HEK293T (cell line): ENCODE measurements at regions not wholly inside any gene's neighbourhood (a gene's known extent, or its start where the extent isn't known, plus 50 kb on each side); places are given as distances from the start of the nearest gene placed in this dataset.

Experiments
- CTCF ChIA-PET: fragments of 350-600 bp; formaldehyde crosslinking; extraction: SDS; loops from one replicate; lab custom pipeline; 2021; ENCODE audit warnings: antibody characterized with exemption, inconsistent platforms; lab: Yijun Ruan, JAX
- POLR2A ChIA-PET: fragments of 350-600 bp; formaldehyde crosslinking; extraction: SDS; loops from one replicate; lab custom pipeline; 2020; ENCODE audit warnings: antibody characterized with exemption, inconsistent platforms; lab: Yijun Ruan, JAX
- DNase-seq: peaks from one replicate; pipeline ENCODE4 v3.0.0; 2012; ENCODE audit warnings: mixed read lengths; ENCODE audit errors: extremely low spot score
- ARNT ChIP-seq: fragments of 450-650 bp; IDR thresholded peaks from 2 replicates; pipeline ENCODE4 v1.6.1; 2017; ENCODE audit warnings: mild to moderate bottlenecking
- BHLHE40 ChIP-seq: fragments of 450-650 bp; IDR thresholded peaks from 2 replicates; pipeline ENCODE4 v1.6.1; 2016; ENCODE audit warnings: mild to moderate bottlenecking, moderate library complexity, borderline replicate concordance
- CTBP1 ChIP-seq: fragments of 450-650 bp; IDR thresholded peaks from 2 replicates; pipeline ENCODE4 v1.6.1; 2016; ENCODE audit warnings: borderline replicate concordance
- ELF4 ChIP-seq: fragments of 450-650 bp; IDR thresholded peaks from 2 replicates; pipeline ENCODE4 v1.6.1; 2017; ENCODE audit warnings: antibody characterized with exemption
- FOXA1 ChIP-seq: fragments of 450-650 bp; IDR thresholded peaks from 2 replicates; pipeline ENCODE4 v1.6.1; 2016; ENCODE audit warnings: mild to moderate bottlenecking
- FOXK2 ChIP-seq: fragments of 450-650 bp; IDR thresholded peaks from 2 replicates; pipeline ENCODE4 v1.6.1; 2016; ENCODE audit warnings: mild to moderate bottlenecking
- FOXM1 ChIP-seq: fragments of 450-650 bp; IDR thresholded peaks from 2 replicates; pipeline ENCODE4 v1.6.1; 2017; ENCODE audit warnings: mild to moderate bottlenecking, borderline replicate concordance
- HDGF ChIP-seq: fragments of 450-650 bp; IDR thresholded peaks from 2 replicates; pipeline ENCODE4 v1.6.1; 2017; ENCODE audit warnings: antibody characterized with exemption, borderline replicate concordance
- L3MBTL2 ChIP-seq: fragments of 450-650 bp; conservative IDR thresholded peaks from 2 replicates; pipeline ENCODE4 v1.6.1; 2016; ENCODE audit warnings: mild to moderate bottlenecking
- LEF1 ChIP-seq: fragments of 450-650 bp; IDR thresholded peaks from 2 replicates; pipeline ENCODE4 v1.6.1; 2017; ENCODE audit warnings: mild to moderate bottlenecking, borderline replicate concordance
- NFRKB ChIP-seq: fragments of 450-650 bp; IDR thresholded peaks from 2 replicates; pipeline ENCODE4 v1.6.1; 2016; ENCODE audit warnings: mild to moderate bottlenecking, moderate library complexity
- SP1 ChIP-seq: fragments of 450-650 bp; IDR thresholded peaks from 2 replicates; pipeline ENCODE4 v1.6.1; 2017
- SUZ12 ChIP-seq: fragments of 450-650 bp; IDR thresholded peaks from 2 replicates; pipeline ENCODE4 v1.6.1; 2016; ENCODE audit warnings: mild to moderate bottlenecking
- TARDBP ChIP-seq: fragments of 450-650 bp; IDR thresholded peaks from 2 replicates; pipeline ENCODE4 v1.6.1; 2016
- ZNF384 ChIP-seq: fragments of 450-650 bp; IDR thresholded peaks from 2 replicates; pipeline ENCODE4 v1.6.1; 2016
- TF ChIP-seq, protein P1 (sequence below): fragments of 450-650 bp; IDR thresholded peaks from 2 replicates; pipeline ENCODE4 v1.6.1; 2016

DNA sequence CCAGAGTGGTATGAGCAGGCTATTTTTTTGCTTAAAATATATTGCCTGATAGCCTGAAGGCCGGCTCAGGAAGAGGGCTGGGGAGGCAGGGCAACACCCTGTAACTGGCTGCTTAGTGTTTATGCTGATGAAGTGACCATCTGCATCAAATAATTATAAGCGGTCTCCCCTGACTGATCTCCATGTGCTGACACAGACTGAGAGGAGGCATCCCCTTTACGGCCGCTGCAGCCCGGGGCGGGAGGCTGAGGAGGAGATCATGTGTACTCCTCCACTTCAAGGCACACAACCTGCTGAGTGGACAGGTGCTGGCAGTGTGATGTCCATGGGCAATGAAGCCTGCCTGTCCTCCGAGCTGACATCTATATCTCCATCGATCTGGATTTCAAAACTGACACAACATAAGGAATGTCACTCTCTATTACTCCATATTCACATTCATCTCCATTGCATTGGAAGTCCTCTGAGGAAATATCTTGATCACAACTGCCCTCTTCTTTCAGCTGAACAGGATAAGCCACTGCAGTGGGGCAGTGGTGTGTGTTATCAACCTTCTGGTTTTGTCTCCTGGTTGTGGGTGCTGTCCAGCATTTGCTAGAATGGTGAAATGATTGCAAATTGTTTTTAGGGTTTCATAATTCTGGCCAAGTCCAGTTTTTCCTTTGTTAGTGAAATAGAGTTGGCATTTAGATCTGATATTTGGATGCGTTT, 143.5 kb downstream of the AQP4 start:
- DNase-seq = no peak

DNA sequence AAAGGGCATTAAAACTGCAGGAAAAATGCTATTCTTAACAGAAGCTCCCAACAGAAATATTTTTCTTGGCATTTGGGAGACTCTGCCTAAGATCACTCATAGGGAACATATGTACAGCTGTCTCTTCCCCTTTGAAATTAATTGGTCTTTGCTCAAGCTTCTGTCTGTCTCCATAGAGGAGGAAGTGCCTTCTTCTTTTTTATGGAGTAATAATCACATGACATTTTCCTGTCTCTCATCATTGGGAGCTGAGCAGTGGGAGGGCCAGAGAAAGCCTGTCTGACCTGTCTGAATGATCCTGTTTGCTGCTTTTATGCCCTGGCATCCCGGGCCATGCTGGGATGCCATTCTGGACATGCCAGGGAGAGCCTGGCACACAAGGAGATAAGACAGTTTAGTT, 145.6 kb downstream of the AQP4 start:
- POLR2A ChIA-PET = interaction anchor here (0.6 kb wide), 1 partner anchor 10 kb away, joined by 3 read pairs; no protein-coding TSS in a partner anchor
- no peak for TF ChIP-seq SUZ12
- no peak for TF ChIP-seq FOXM1
- no peak for TF ChIP-seq ARNT
- TF ChIP-seq TARDBP = no peak
- TF ChIP-seq CTBP1 = no peak
- no peak for TF ChIP-seq SP1
- no peak for TF ChIP-seq ZNF384

More for the DNA sequence above, 143.5 kb downstream of the AQP4 start:
- ChIA-PET CTCF (no interaction called here), POLR2A (no interaction called here)
- TF ChIP-seq BHLHE40 (no peak), ARNT (no peak)
- TF ChIP-seq, protein P1, sequence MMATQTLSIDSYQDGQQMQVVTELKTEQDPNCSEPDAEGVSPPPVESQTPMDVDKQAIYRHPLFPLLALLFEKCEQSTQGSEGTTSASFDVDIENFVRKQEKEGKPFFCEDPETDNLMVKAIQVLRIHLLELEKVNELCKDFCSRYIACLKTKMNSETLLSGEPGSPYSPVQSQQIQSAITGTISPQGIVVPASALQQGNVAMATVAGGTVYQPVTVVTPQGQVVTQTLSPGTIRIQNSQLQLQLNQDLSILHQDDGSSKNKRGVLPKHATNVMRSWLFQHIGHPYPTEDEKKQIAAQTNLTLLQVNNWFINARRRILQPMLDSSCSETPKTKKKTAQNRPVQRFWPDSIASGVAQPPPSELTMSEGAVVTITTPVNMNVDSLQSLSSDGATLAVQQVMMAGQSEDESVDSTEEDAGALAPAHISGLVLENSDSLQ = no peak

GRCh38 chr18:26717123-26717719, 148.3 kb downstream of the AQP4 start:
- ChIA-PET POLR2A (no interaction called here), CTCF (interaction anchor here (0.6 kb wide), 1 partner anchor 15 kb away, joined by 4 read pairs; no protein-coding TSS in a partner anchor)
- DNase-seq = no peak
- TF ChIP-seq FOXA1 (no peak), SP1 (no peak), CTBP1 (no peak), L3MBTL2 (no peak), SUZ12 (no peak), NFRKB (no peak), ELF4 (no peak), ARNT (no peak), FOXM1 (no peak), TARDBP (no peak), FOXK2 (no peak), LEF1 (no peak), BHLHE40 (no peak), HDGF (no peak), ZNF384 (no peak)
- TF ChIP-seq, protein P1 = no peak

More for the DNA sequence above, 145.6 kb downstream of the AQP4 start:
- no peak for DNase-seq
- CTCF ChIA-PET = no interaction called here

- ChIA-PET POLR2A (no interaction called here), CTCF (no interaction called here)
- TF ChIP-seq BHLHE40 (no peak), ARNT (no peak), L3MBTL2 (no peak), NFRKB (no peak), TARDBP (no peak), FOXM1 (no peak), FOXA1 (no peak), SP1 (no peak), FOXK2 (no peak), ELF4 (no peak)
- TF ChIP-seq, protein P1 = no peak
- DNase-seq = no peak
Measured at GRCh38 chr18:26714739-26715138, 150.8 kb downstream of the AQP4 start.

DNA sequence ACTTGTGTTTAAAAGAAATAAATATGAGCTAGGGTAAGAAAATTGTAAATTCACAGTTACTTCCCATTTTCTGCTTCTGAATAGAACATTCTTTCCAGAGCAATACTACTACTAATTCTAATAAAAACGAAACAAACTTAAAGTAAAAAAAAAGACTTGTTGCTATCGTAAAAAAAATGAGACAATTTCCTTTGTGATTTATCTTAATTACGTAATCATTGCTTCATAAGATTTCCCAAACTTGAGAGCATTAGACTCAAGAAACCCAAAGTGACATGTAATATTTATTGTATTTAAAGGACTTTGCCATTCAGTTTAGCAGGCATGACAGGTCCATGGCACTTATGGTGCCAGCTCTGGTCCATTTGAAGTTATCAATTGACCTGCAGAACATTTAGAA, 153.8 kb downstream of the AQP4 start:
- no peak for TF ChIP-seq ELF4
- TF ChIP-seq L3MBTL2 = no peak
- TF ChIP-seq FOXA1 = no peak
- no peak for TF ChIP-seq NFRKB
- TF ChIP-seq, protein P1 = no peak
- TF ChIP-seq SP1 = no peak
- TF ChIP-seq BHLHE40 = no peak
- TF ChIP-seq ARNT = no peak
- no peak for TF ChIP-seq HDGF
- TF ChIP-seq FOXM1 = no peak
- TF ChIP-seq CTBP1 = no peak
- ChIA-PET POLR2A (no interaction called here), CTCF (no interaction called here)
- DNase-seq = no peak
